CD4-positive, alpha-beta memory T cell (primary cell): ENCODE measurements at regions not wholly inside any gene's neighbourhood (a gene's known extent, or its start where the extent isn't known, plus 50 kb on each side); places are given as distances from the start of the nearest gene placed in this dataset.

ENCODE experiments used
- CTCF ChIA-PET: fragments of 350-600 bp; sonication (Branson Sonifier 250); formaldehyde crosslinking; loops from one replicate; lab custom pipeline; 2021; ENCODE audit warnings: inconsistent platforms; ENCODE audit not compliant: partially characterized antibody; lab: Charles Lee
- POLR2A ChIA-PET: fragments of 350-600 bp; sonication (Branson Sonifier 250); formaldehyde crosslinking; loops from one replicate; lab custom pipeline; 2021; ENCODE audit not compliant: partially characterized antibody; lab: Charles Lee
- DNase-seq, 5 donors: peaks; one replicate each; pipeline versions ENCODE4 v3.0.0 to v3.0.0-alpha.2; 2020 to 2022; ENCODE audit warnings: mixed read lengths in 1 of 5
- H3K27ac ChIP-seq: one replicate; pipeline ENCODE4 v1.7.0; 2013; ENCODE audit warnings: low read depth, low read length
- H3K27me3 ChIP-seq: 2 replicates; pipeline ENCODE4 v1.7.0; 2013; ENCODE audit warnings: mild to moderate bottlenecking, low read length, moderate library complexity; ENCODE audit not compliant: insufficient read depth
- H3K36me3 ChIP-seq: 2 replicates; pipeline ENCODE4 v1.7.0; 2013; ENCODE audit warnings: mild to moderate bottlenecking, low read length, moderate library complexity; ENCODE audit not compliant: insufficient read depth
- H3K4me1 ChIP-seq: 2 replicates; pipeline ENCODE4 v1.7.0; 2013; ENCODE audit warnings: mild to moderate bottlenecking, low read length, moderate library complexity; ENCODE audit not compliant: insufficient read depth
- H3K4me3 ChIP-seq, 2 donors: one replicate each; pipeline ENCODE4 v1.7.0; 2013; ENCODE audit warnings: low read length in 2 of 2, mild to moderate bottlenecking in 1 of 2
- H3K9me3 ChIP-seq, 2 donors: one replicate each; pipeline ENCODE4 v1.7.0; 2013; ENCODE audit warnings: low read length in 2 of 2, control low read depth in 1 of 2; ENCODE audit not compliant: control insufficient read depth in 1 of 2
- H3K27ac Mint-ChIP-seq, 7 donors: one replicate each; pipeline ENCODE4 v1.8.0; 2020 to 2021; ENCODE audit warnings: mixed read lengths in 7 of 7, mild to moderate bottlenecking in 6 of 7, inconsistent platforms in 3 of 7, moderate library complexity in 3 of 7
- H3K27me3 Mint-ChIP-seq, 2 donors: one replicate each; pipeline ENCODE4 v1.8.0; 2020 to 2021; ENCODE audit warnings: mixed read lengths in 2 of 2
- H3K36me3 Mint-ChIP-seq, 2 donors: one replicate each; pipeline ENCODE4 v1.8.0; 2020 to 2021; ENCODE audit warnings: mixed read lengths in 2 of 2, inconsistent platforms in 1 of 2, mild to moderate bottlenecking in 1 of 2
- H3K4me1 Mint-ChIP-seq, 4 donors: one replicate each; pipeline ENCODE4 v1.8.0; 2020 to 2021; ENCODE audit warnings: mixed read lengths in 4 of 4, mild to moderate bottlenecking in 1 of 4
- H3K4me3 Mint-ChIP-seq, 8 donors: one replicate each; pipeline ENCODE4 v1.8.0; 2020 to 2021; ENCODE audit warnings: mixed read lengths in 8 of 8, mild to moderate bottlenecking in 7 of 8, moderate library complexity in 6 of 8, inconsistent platforms in 3 of 8
- H3K9me3 Mint-ChIP-seq, 8 donors: one replicate each; pipeline ENCODE4 v1.8.0; 2020 to 2021; ENCODE audit warnings: mixed read lengths in 8 of 8, mild to moderate bottlenecking in 5 of 8, inconsistent platforms in 3 of 8, moderate library complexity in 1 of 8
- intact Hi-C: fragments of 100-400 bp; cut with micrococcal nuclease; formaldehyde crosslinking; loops from one replicate; pipeline ENCODE4 v1.15.1; 2023

DNA sequence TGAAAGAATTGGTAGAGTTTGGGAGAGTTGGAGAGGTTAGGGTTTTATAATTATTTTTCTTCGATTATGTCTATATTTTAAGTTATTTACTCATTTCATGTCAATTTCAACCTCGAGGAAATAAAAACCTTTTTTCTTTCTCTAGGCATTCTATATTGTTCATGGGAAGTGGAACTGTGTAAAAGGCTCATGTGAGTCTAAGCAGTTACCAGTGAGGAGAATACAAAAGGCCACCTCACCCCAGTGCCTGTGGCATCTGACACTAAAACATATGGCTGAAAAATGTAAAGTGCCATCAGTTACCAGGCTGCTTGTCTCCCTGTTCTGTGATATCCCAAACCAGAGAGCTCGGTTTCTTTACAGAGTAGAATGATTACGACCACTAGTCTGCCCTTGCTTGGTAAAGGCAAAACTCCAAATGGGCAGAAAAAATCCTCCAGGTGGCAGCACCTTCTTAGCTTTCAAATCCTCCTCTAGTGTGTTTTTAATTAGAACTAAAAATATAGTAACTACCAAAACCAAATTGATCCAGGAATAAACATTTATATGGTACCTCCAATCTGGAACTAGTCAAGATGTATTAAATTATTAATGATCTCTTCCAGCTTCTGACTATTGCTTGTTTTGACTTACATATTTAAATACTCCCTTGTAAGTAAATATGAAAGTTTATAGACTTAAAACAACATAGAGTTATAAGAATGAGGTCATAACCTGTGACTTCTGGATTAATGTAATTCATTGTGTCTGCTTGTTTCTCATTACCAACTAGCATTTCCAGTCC, 122.6 kb upstream of the MCHR2 start:
- Mint-ChIP-seq H3K9me3 (no peaks in the 10 kb centered on the region), H3K27me3 (peaks cover 0 to 5% of the 10 kb centered on the region in 2 donors), H3K36me3 (no peaks in the 10 kb centered on the region), H3K4me1 (peaks cover 0 to 1% (median 0%) of the 10 kb centered on the region in 4 donors), H3K4me3 (no peak overlapping the region), H3K27ac (no peak overlapping the region)
- Histone ChIP-seq H3K9me3 (no peaks in the 10 kb centered on the region), H3K27me3 (no peaks in the 10 kb centered on the region), H3K4me3 (no peak overlapping the region), H3K36me3 (no peaks in the 10 kb centered on the region), H3K4me1 (no peaks in the 10 kb centered on the region), H3K27ac (no peak overlapping the region)
- CTCF ChIA-PET, result interaction anchor here (1.2 to 2.2 kb wide), 2 partner anchors 363 to 547 kb away, joined by 3 to 7 read pairs; no protein-coding TSS in a partner anchor
- intact Hi-C loops, result loop anchor here (1.0 to 5.0 kb wide), 2 partner anchors 363 to 606 kb away; no protein-coding TSS in a partner anchor
- peak in 3 of 5 donors; percentile 3 to 9 (median 8) for DNase-seq
- POLR2A ChIA-PET, result no interaction called here

DNA sequence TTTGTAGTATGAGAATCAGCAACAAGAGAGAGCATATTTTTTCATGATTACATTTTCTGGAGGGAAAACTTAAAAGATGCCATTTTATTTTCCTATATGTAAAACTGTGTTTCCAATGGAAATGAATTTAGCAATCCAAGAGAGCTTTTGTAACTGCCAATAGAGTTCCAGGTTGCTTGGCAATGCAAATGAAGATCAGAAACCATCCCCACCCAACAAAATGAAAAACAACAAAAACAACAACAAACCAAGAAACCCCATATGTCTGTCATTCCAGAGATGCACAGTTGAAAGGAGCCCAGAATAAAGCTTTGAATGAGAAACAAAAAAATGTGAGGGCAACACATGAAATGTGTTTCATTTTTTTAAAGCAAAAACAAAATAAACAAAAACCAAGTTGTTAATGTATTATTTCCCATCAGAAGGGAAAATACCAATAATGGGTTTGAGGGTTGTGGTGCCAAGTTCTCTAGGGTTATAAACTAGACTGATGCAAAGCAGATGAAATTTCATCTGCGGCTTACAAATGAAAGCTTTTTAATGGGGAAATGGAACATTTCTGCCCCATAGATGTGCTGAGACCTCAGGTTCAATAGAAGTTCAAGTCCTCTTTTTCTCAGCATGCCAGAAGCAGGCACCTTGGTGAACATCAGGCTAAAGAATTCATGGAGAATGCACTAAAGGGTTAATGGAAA, 121.5 kb upstream of the MCHR2 start:
- POLR2A ChIA-PET, result no interaction called here
- no peaks in the 10 kb centered on the region for H3K27me3 ChIP-seq
- H3K9me3 ChIP-seq, result no peaks in the 10 kb centered on the region
- Mint-ChIP-seq H3K36me3 (no peaks in the 10 kb centered on the region), H3K9me3 (no peaks in the 10 kb centered on the region), H3K4me1 (peaks cover 0 to 1% (median 0%) of the 10 kb centered on the region in 4 donors), H3K27me3 (peaks cover 0 to 6% of the 10 kb centered on the region in 2 donors), H3K27ac (no peak overlapping the region), H3K4me3 (no peak overlapping the region)
- H3K27ac ChIP-seq, result no peak overlapping the region
- intact Hi-C loops, result loop anchor here (1.0 to 5.0 kb wide), 2 partner anchors 364 to 607 kb away; no protein-coding TSS in a partner anchor
- no peaks in the 10 kb centered on the region for H3K36me3 ChIP-seq
- H3K4me1 ChIP-seq, result no peaks in the 10 kb centered on the region
- no peak overlapping the region for H3K4me3 ChIP-seq
- DNase-seq, result no peak
- CTCF ChIA-PET, result interaction anchor here (1.0 to 2.2 kb wide), 4 partner anchors 10 to 548 kb away, joined by 3 to 7 read pairs (median 4); no protein-coding TSS in a partner anchor

DNA sequence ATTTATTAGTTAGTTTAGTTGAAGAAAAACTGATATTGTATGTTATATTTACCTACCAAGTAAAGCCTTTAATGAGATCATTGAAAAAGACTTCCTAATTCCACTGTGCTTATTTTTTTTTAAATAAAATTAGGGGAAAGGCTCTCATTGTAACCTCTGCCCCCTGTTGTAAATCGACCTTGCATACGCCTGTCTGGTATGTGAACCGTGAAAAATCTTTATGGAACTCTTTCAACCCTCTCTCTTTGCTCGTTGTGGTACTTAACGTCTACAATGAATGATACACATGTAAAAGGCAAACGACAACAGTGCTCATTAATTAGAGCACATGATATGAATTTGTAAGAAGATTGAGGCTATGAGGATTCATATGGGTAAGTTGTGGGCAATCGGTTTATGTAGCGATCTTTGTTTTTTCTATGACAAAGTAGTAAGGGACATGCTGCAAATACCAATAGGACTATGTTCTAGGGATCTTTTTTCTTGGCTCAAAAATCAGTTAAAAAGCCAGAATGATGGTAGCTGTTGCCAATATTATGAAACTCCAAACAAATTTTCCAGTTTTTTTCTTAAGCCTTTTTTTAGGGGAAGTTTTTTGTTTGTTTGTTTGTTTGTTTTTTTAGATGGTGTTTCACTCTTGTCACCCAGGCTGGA, 119.0 kb upstream of the MCHR2 start:
- peaks cover 0 to 1% (median 0%) of the 10 kb centered on the region in 4 donors for H3K4me1 Mint-ChIP-seq

DNA sequence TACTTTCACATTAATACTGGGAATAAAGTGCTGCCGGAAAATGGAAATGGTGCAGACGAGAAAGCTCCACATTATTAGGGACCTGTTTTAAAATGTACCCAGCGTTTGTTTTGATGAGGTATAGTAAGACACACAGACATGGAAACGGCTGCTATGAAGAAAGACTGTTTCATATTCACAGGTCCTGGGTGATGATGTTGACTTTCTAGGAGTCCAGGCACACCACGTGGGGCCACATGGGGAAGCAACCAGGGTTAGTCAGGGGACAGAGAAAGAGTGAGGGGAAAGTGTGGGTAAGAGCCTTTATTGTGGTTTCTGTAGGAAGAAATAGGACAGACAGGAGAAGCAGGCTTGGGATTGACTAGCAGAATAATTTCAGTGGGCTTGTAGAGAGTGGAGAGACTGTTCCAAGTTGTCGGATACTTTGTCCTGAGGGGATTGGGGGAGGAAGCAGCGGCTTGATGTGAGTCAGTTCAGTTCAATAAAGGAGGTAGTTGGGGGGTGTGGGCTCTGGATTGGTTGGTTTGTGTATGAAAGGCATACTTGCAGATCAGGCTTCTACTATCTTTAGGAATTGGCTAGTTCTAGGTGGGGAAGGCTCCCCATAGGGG, 112.0 kb upstream of the MCHR2 start:
- CTCF ChIA-PET, result no interaction called here
- Mint-ChIP-seq H3K27ac (no peak overlapping the region), H3K9me3 (peaks cover 0 to 2% (median 0%) of the 10 kb centered on the region in 8 donors), H3K27me3 (peaks cover 6 to 14% of the 10 kb centered on the region in 2 donors), H3K36me3 (no peaks in the 10 kb centered on the region), H3K4me3 (no peak overlapping the region), H3K4me1 (no peaks in the 10 kb centered on the region)
- intact Hi-C loops, result no loop called here
- H3K27ac ChIP-seq, result no peak overlapping the region
- H3K36me3 ChIP-seq, result no peaks in the 10 kb centered on the region
- no peaks in the 10 kb centered on the region for H3K27me3 ChIP-seq
- H3K9me3 ChIP-seq, result no peaks in the 10 kb centered on the region
- no peak overlapping the region for H3K4me3 ChIP-seq
- DNase-seq, result no peak
- H3K4me1 ChIP-seq, result no peaks in the 10 kb centered on the region
- POLR2A ChIA-PET, result no interaction called here

More for the DNA sequence above, 119.0 kb upstream of the MCHR2 start:
- H3K4me1 ChIP-seq, result no peaks in the 10 kb centered on the region
- no peak overlapping the region for H3K4me3 Mint-ChIP-seq
- H3K27ac Mint-ChIP-seq, result no peak overlapping the region
- no peak overlapping the region for H3K4me3 ChIP-seq
- CTCF ChIA-PET, result interaction anchor here (1.0 kb wide), 1 partner anchor 12 kb away, joined by 3 read pairs; no protein-coding TSS in a partner anchor
- no peak overlapping the region for H3K27ac ChIP-seq
- no peaks in the 10 kb centered on the region for H3K36me3 ChIP-seq
- no peaks in the 10 kb centered on the region for H3K36me3 Mint-ChIP-seq
- peaks cover 0 to 8% of the 10 kb centered on the region in 2 donors for H3K27me3 Mint-ChIP-seq
- POLR2A ChIA-PET, result no interaction called here
- intact Hi-C loops, result no loop called here
- no peaks in the 10 kb centered on the region for H3K9me3 ChIP-seq
- no peaks in the 10 kb centered on the region for H3K27me3 ChIP-seq
- peaks cover 0 to 2% (median 0%) of the 10 kb centered on the region in 8 donors for H3K9me3 Mint-ChIP-seq
- DNase-seq, result no peak

DNA sequence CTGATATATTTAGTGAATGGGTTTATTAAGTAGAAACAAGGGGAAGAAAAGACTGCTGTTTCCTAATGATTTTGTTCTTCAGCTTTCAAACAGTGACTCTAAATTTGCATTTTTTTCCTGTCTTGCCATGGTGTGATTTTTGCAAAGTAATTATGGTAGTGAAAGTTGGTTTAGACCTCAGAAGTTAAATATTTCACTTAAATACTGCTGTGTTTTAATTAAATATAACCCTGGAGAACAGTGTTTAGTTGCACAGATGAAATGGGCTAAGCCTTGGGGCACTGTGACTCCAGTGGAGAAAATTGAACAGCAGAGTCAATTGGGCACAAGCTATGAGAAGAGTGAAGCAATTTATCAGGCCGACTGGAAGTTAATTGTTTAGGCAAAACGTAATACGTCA, 111.1 kb upstream of the MCHR2 start:
- Mint-ChIP-seq H3K4me1 (no peaks in the 10 kb centered on the region), H3K27me3 (peaks cover 6 to 11% of the 10 kb centered on the region in 2 donors), H3K9me3 (peaks cover 0 to 2% (median 0%) of the 10 kb centered on the region in 8 donors), H3K4me3 (no peak overlapping the region), H3K27ac (no peak overlapping the region), H3K36me3 (no peaks in the 10 kb centered on the region)
- Histone ChIP-seq H3K27me3 (no peaks in the 10 kb centered on the region), H3K4me1 (no peaks in the 10 kb centered on the region), H3K9me3 (no peaks in the 10 kb centered on the region), H3K4me3 (no peak overlapping the region), H3K27ac (no peak overlapping the region), H3K36me3 (no peaks in the 10 kb centered on the region)
- intact Hi-C loops, result no loop called here
- DNase-seq, result no peak
- ChIA-PET CTCF (no interaction called here), POLR2A (no interaction called here)

DNA sequence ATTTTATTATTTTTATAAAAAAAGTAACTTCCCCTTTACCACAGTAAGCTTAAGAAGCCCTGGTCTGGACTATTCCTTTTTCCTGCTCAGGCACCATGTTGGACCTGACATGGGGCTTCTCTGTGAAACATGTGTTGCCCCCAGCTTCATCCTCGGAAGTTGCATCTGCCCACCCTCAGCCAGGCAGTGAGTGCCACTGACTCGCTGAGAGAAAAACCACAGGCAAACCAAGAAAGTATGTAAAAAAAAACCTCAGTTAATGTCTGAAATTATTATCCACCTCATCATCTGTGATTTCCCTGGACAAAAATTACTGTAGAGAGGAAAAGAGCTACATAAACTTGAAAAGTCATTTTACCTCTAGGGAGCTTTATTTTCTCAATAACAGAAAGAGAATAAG, 109.9 kb upstream of the MCHR2 start:
- DNase-seq, result no peak
- CTCF ChIA-PET, result interaction anchor here (0.5 kb wide), 1 partner anchor 21 kb away, joined by 4 read pairs; no protein-coding TSS in a partner anchor
- H3K4me3 ChIP-seq, result no peak overlapping the region
- intact Hi-C loops, result loop anchor here (5.0 kb wide), 1 partner anchor 558 kb away; no protein-coding TSS in a partner anchor
- Mint-ChIP-seq H3K4me1 (no peaks in the 10 kb centered on the region), H3K4me3 (no peak overlapping the region), H3K27me3 (peaks cover 7 to 11% of the 10 kb centered on the region in 2 donors), H3K9me3 (peaks cover 0 to 2% (median 0%) of the 10 kb centered on the region in 8 donors), H3K27ac (no peak overlapping the region), H3K36me3 (no peaks in the 10 kb centered on the region)
- no peaks in the 10 kb centered on the region for H3K36me3 ChIP-seq
- H3K27me3 ChIP-seq, result no peaks in the 10 kb centered on the region
- H3K27ac ChIP-seq, result no peak overlapping the region
- POLR2A ChIA-PET, result no interaction called here
- no peaks in the 10 kb centered on the region for H3K9me3 ChIP-seq
- no peaks in the 10 kb centered on the region for H3K4me1 ChIP-seq
